GDM1 (cell line): ENCODE measurements at regions not wholly inside any gene's neighbourhood (a gene's known extent, or its start where the extent isn't known, plus 50 kb on each side); places are given as distances from the start of the nearest gene placed in this dataset.
"Not testable (repeated sequence)": the region's sequence is repeated elsewhere in the genome, so short reads cannot be mapped to it uniquely, and the experiment has no call there.

ENCODE experiments used
- DNase-seq: peaks from one replicate; lab custom pipeline; 2025; lab: John Stamatoyannopoulos, UW

- DNase-seq = no peak
Measured at GRCh38 chr3:26964836-26965235, 342.3 kb downstream of the LRRC3B start.

- no peak for DNase-seq
Measured at GRCh38 chr3:26967501-26967900, 344.9 kb downstream of the LRRC3B start.

GRCh38 chr3:26984416-26985390 is 362.1 kb downstream of the LRRC3B start:
- DNase-seq = no peak

GRCh38 chr3:26989037-26989436 is 366.5 kb downstream of the LRRC3B start:
- DNase-seq = no peak

- no peak for DNase-seq
Measured at GRCh38 chr3:26997226-26997625, 372.0 kb downstream of the NEK10 start.

- DNase-seq = no peak
Measured at GRCh38 chr3:27010834-27011233, 358.3 kb downstream of the NEK10 start.

- DNase-seq = peak; percentile 73
Measured at GRCh38 chr3:27022096-27022761, 347.0 kb downstream of the NEK10 start.

GRCh38 chr3:27024493-27024892 is 344.7 kb downstream of the NEK10 start:
- DNase-seq = no peak

- DNase-seq = no peak
Measured at GRCh38 chr3:27025718-27026117, 343.5 kb downstream of the NEK10 start.

GRCh38 chr3:27031476-27031875 is 337.7 kb downstream of the NEK10 start:
- DNase-seq = no peak

- DNase-seq = no peak
Measured at GRCh38 chr3:27034255-27034654, 334.9 kb downstream of the NEK10 start.

GRCh38 chr3:27040674-27041073 is 328.5 kb downstream of the NEK10 start:
- DNase-seq = no peak

GRCh38 chr3:27042541-27042940 is 326.6 kb downstream of the NEK10 start:
- DNase-seq = not testable (repeated sequence)

- no peak for DNase-seq
Measured at GRCh38 chr3:27043328-27043955, 325.7 kb downstream of the NEK10 start.

GRCh38 chr3:27044931-27045481 is 324.2 kb downstream of the NEK10 start:
- DNase-seq = no peak

GRCh38 chr3:27046351-27046750 is 322.8 kb downstream of the NEK10 start:
- DNase-seq = no peak

GRCh38 chr3:27049792-27050191 is 319.4 kb downstream of the NEK10 start:
- DNase-seq = no peak

- DNase-seq = not testable (repeated sequence)
Measured at GRCh38 chr3:27051527-27051926, 317.7 kb downstream of the NEK10 start.

GRCh38 chr3:27056326-27056725 is 312.9 kb downstream of the NEK10 start:
- DNase-seq = no peak

GRCh38 chr3:27059489-27059888 is 309.7 kb downstream of the NEK10 start:
- DNase-seq = no peak
